GM18517 (cell line): ENCODE measurements at regions not wholly inside any gene's neighbourhood (a gene's known extent, or its start where the extent isn't known, plus 50 kb on each side); places are given as distances from the start of the nearest gene placed in this dataset.
"Not testable (repeated sequence)": the region's sequence is repeated elsewhere in the genome, so short reads cannot be mapped to it uniquely, and the experiment has no call there.

Source experiments
- ATAC-seq: cut with Tn5 transposase; IDR thresholded peaks from one replicate; pipeline ENCODE4 v1.9.1; 2021; ENCODE audit warnings: mild to moderate bottlenecking, moderate library complexity; ENCODE audit not compliant: unreplicated experiment

- ATAC-seq: no peak
Observed at GRCh38 chr3:59510576-59510975, 460.8 kb upstream of the CFAP20DC start.

DNA sequence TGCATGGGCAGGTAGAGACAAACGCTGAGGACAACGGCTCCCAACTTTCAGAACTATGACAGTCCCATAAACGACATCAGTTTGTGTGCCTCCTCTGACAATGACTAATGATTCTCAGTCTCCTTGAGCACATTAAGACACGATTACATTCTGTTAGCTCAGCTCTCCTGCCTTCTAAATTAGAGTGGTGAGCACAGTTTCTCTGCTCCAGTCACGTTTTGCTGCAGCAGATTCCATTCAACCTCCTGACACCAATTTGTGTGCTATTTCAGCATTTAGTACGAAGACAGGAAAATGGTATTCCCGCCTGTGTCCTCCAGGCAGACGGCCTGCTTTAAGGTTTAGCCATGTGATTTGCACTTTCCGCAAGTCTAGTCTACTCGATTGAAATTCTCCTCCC lies 458.4 kb upstream of the CFAP20DC start:
- ATAC-seq: no peak

- ATAC-seq: no peak
Observed at GRCh38 chr3:59506191-59506590, 456.4 kb upstream of the CFAP20DC start.

GRCh38 chr3:59503441-59503840 lies 453.6 kb upstream of the CFAP20DC start:
- no peak for ATAC-seq

GRCh38 chr3:59502806-59503205 lies 453.0 kb upstream of the CFAP20DC start:
- ATAC-seq: no peak

- no peak for ATAC-seq
Observed at GRCh38 chr3:59499954-59500353, 450.1 kb upstream of the CFAP20DC start.

- ATAC-seq: no peak
Observed at GRCh38 chr3:59499000-59499399, 449.2 kb upstream of the CFAP20DC start.

GRCh38 chr3:59496250-59496649 lies 446.4 kb upstream of the CFAP20DC start:
- ATAC-seq: no peak

DNA sequence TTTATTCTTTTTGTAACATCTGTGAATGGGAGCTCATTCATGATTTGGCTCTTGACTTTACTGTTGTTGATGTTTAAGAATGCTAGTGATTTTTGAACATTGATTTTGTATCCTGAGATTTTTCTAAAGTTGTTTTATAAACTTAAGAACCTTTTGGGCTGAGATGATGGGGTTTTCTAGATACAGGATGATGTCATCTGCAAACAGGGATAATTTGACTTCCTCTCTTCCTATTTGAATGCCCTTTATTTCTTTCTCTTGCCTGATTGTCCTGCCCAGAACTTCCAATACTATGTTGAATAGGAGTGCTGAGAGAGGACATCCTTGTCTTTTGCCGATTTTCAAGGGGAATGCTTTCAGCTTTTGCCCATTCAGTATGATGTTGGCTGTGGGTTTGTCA lies 445.1 kb upstream of the CFAP20DC start:
- not testable (repeated sequence) for ATAC-seq

GRCh38 chr3:59486520-59486919 lies 436.7 kb upstream of the CFAP20DC start:
- no peak for ATAC-seq

- no peak for ATAC-seq
Observed at GRCh38 chr3:59483191-59483590, 433.4 kb upstream of the CFAP20DC start.

- no peak for ATAC-seq
Observed at GRCh38 chr3:59482684-59483083, 432.9 kb upstream of the CFAP20DC start.

DNA sequence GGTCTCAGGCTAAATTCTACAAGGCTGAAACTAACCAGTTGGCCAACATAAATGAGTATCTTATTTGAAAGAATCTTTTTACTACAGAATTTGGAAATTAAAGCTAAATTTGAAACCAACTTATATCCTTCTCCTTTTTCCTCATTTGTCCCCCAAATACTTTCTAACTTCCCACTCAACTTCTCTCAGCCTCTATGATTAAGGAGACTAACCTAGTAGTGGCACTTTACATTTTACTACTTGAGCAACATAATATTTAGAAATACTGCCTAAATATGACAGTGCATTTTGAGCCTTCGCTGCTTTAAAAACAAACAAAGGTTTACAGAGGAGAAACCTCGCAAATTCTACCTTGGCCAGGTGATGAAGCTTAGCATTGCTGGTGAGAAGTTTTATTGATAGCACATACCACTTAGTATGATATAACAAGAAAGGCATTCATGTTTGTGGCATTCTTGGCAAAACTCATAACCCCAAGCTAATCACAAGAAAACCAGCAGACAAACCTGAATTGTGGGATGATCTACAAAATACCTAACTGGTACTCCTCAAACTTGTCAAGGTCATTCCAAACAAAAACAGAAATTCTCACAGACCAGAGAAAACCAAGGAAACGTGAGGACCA lies 432.1 kb upstream of the CFAP20DC start:
- ATAC-seq: no peak

DNA sequence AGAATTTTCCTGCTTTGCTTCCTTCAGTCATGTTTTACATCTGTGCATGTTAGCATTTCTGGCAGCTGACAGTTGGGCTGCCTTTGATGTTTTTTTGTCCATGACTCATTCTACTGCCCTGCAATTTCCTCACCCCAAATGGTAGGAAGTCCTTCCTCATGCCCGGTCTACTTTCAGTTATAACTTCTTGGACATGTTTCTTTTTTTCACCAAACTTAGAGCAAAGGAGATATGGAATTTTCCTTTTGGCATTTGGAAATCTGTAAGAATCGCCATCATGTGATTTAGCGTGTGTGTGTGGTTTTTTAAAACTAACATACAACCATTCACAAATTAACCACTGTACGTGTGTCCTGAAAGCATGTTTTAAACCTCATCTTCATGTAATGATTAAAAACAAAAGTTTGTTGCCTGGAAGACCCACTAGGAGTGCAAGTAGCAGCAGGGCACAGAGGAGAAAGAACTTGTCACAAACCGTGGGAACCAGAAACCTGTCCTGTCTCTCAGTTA lies 430.7 kb upstream of the CFAP20DC start:
- peak; percentile 64 for ATAC-seq

GRCh38 chr3:59473636-59474035 lies 423.8 kb upstream of the CFAP20DC start:
- no peak for ATAC-seq

DNA sequence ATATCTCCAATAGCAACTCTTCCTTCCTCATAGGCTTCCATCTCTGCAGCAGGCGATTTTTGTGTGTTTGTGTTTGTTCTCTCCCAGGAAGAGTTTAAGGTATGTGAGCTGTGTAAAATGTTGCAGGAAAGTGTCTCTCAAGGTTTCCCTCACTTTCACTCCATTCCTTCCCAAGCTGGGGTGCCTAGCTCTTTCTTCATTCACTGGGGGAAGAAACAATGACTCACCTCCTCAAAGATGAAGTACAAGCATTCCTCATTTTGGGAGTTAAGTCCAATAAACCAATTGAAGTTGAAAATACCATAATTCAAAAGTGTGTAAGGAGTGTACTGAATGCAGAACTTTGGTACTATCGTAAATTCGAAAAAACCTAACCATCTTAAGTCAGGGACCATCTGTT lies 422.7 kb upstream of the CFAP20DC start:
- no peak for ATAC-seq

GRCh38 chr3:59469948-59470723 lies 420.3 kb upstream of the CFAP20DC start:
- ATAC-seq: no peak

DNA sequence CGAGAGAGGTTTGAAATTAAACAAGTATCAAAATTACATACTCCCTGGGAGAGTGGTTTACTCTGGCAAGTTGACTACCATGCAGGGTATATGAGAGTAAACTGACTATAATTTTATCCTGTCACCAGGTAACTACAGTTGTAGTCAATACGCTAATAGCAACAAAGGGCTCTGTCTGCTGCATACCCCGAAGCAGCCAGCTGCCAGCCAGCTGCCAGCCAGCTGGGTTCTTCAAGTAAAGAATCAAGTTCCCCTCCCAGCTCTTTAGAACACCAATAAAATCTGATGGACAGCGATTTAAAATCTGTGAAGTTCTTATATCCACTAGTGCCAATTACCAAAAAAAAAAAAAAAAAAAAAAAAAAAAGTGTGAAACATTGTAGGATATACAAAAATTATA lies 417.7 kb upstream of the CFAP20DC start:
- no peak for ATAC-seq

DNA sequence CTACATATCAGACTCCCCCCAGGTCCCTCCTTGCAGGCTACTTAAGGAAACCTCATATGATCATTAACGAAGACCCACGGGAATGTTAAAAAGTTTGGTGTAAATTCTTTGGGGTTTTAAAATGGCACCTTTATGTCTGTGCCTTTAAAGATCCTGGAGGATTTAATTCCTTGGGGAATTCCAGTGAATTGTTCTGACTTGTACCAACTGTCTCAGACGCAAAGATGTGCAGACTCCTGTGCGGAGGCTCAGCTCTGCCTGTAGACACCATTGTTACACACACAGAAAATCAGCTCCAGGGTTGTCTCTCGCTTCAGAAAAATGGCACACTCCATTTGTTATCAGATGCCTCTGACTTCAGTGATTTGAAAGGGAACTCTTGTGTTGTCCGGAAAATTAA lies 414.4 kb upstream of the CFAP20DC start:
- ATAC-seq: no peak

- ATAC-seq: no peak
Observed at GRCh38 chr3:59463253-59463652, 413.4 kb upstream of the CFAP20DC start.

GRCh38 chr3:59460068-59460467 lies 410.2 kb upstream of the CFAP20DC start:
- ATAC-seq: no peak

DNA sequence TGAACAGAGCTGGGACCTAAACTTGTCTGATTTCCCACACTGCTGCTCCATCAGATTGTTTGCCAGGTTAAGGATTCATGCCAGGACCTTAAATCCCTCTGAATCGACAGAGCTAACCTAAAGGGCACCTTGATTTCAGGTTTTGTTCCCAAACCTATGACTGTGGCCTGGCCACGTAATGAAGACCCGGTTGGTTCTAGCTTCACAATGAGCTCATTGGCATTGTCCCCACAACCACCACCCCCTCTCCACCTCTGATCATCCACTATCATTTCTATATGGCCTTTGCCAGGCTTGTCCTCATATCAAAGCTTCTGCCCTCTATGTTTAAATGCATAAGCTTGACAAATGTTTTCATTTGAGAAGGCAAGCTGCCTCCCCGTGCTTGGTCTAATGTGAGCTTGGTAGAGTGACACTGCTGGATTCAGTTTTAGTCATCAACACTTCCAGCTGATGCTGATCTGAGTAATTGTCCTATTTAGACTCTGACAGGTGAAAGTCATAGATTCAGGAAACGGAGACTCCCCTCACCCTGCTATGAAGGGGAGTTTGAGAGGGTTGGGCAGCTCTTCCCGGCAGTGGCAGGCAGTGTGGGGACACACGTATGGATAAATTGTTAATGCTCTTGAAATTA lies 407.1 kb upstream of the CFAP20DC start:
- ATAC-seq: peak; percentile 95
